Mesendoderm (in vitro differentiated cells): ENCODE measurements at regions not wholly inside any gene's neighbourhood (a gene's known extent, or its start where the extent isn't known, plus 50 kb on each side); places are given as distances from the start of the nearest gene placed in this dataset.

ENCODE experiments used
- DNase-seq: peaks from one replicate; pipeline ENCODE4 v3.0.0; 2013
- H2AK5ac ChIP-seq: 2 replicates; pipeline ENCODE4 v1.6.1; 2013; ENCODE audit warnings: low read length, inconsistent platforms
- H2BK120ac ChIP-seq: 2 replicates; pipeline ENCODE4 v1.6.1; 2013; ENCODE audit warnings: low read depth, mild to moderate bottlenecking, low read length, moderate library complexity, mixed read lengths
- H2BK15ac ChIP-seq: replicated peaks from 2 replicates; pipeline ENCODE4 v1.6.1; 2013; ENCODE audit warnings: low read depth, mild to moderate bottlenecking, moderate library complexity
- H2BK5ac ChIP-seq: 2 replicates; pipeline ENCODE4 v1.6.1; 2013; ENCODE audit warnings: low read length, inconsistent platforms
- H3K18ac ChIP-seq: 2 replicates; pipeline ENCODE4 v1.6.1; 2013; ENCODE audit warnings: mild to moderate bottlenecking, low read length, mixed read lengths
- H3K23ac ChIP-seq: one replicate; pipeline ENCODE4 v1.6.1; 2013; ENCODE audit warnings: low read length
- H3K27ac ChIP-seq: 2 replicates; pipeline ENCODE4 v1.5.1; 2013; ENCODE audit warnings: low read depth, mild to moderate bottlenecking, inconsistent platforms, low read length, moderate library complexity
- H3K27me3 ChIP-seq: 2 replicates; pipeline ENCODE4 v1.6.1; 2013; ENCODE audit warnings: low read length, control low read depth, mild to moderate bottlenecking, inconsistent platforms; ENCODE audit not compliant: insufficient read depth, poor library complexity
- H3K36me3 ChIP-seq: 2 replicates; pipeline ENCODE4 v1.6.1; 2013; ENCODE audit warnings: low read length, inconsistent platforms; ENCODE audit not compliant: control insufficient read depth, insufficient read depth
- H3K4ac ChIP-seq: one replicate; pipeline ENCODE4 v1.6.1; 2013; ENCODE audit warnings: low read depth, mild to moderate bottlenecking, low read length, moderate library complexity
- H3K4me1 ChIP-seq: 2 replicates; pipeline ENCODE4 v1.6.1; 2013; ENCODE audit warnings: low read depth, low read length, inconsistent platforms; ENCODE audit not compliant: control insufficient read depth
- H3K4me2 ChIP-seq: 2 replicates; pipeline ENCODE4 v1.6.1; 2013; ENCODE audit warnings: low read length
- H3K4me3 ChIP-seq: 2 replicates; pipeline ENCODE4 v1.5.1; 2013; ENCODE audit warnings: mild to moderate bottlenecking, low read length
- H3K56ac ChIP-seq: one replicate; pipeline ENCODE4 v1.6.1; 2013; ENCODE audit warnings: low read length
- H3K79me1 ChIP-seq: 2 replicates; pipeline ENCODE4 v1.6.1; 2013; ENCODE audit warnings: low read length, inconsistent platforms
- H3K79me2 ChIP-seq: 2 replicates; pipeline ENCODE4 v1.6.1; 2013; ENCODE audit warnings: mild to moderate bottlenecking, low read length; ENCODE audit not compliant: control insufficient read depth, insufficient read depth
- H3K9ac ChIP-seq: 2 replicates; pipeline ENCODE4 v1.6.1; 2013; ENCODE audit warnings: low read length, inconsistent platforms
- H4K5ac ChIP-seq: one replicate; pipeline ENCODE4 v1.6.1; 2013; ENCODE audit warnings: low read length
- H4K8ac ChIP-seq: one replicate; pipeline ENCODE4 v1.6.1; 2013; ENCODE audit warnings: low read depth, mild to moderate bottlenecking, control low read depth, low read length, moderate library complexity
- WGBS: extraction: QIAGEN DNeasy Blood & Tissue Kit; methylation state at CpG from one replicate; pipeline ENCODE4 v1.1.7; 2013; ENCODE audit warnings: low lambda C conversion rate, missing lambda C conversion rate; ENCODE audit not compliant: insufficient coverage; ENCODE audit errors: extremely low coverage; 5-methylcytosine and 5-hydroxymethylcytosine counted together

- H3K23ac ChIP-seq = no peak overlapping the region
- H3K4me3 ChIP-seq = no peak overlapping the region
- H4K8ac ChIP-seq = no peak overlapping the region
- H3K4me1 ChIP-seq = no peaks in the 10 kb centered on the region
- no peak overlapping the region for H4K5ac ChIP-seq
- no peak overlapping the region for H3K4ac ChIP-seq
- no peak overlapping the region for H3K4me2 ChIP-seq
- WGBS = no CpG with 5 or more reads among the region's 3 CpGs
- H2BK120ac ChIP-seq = no peak overlapping the region
- H3K79me1 ChIP-seq = no peaks in the 10 kb centered on the region
- H3K9ac ChIP-seq = no peak overlapping the region
- H2BK5ac ChIP-seq = no peak overlapping the region
- H3K36me3 ChIP-seq = no peaks in the 10 kb centered on the region
- no peak for DNase-seq
- no peak overlapping the region for H3K18ac ChIP-seq
- no peaks in the 10 kb centered on the region for H3K79me2 ChIP-seq
- H2AK5ac ChIP-seq = no peak overlapping the region
- H3K27ac ChIP-seq = no peak overlapping the region
- no peak overlapping the region for H3K56ac ChIP-seq
- H3K27me3 ChIP-seq = no peaks in the 10 kb centered on the region
- no peak overlapping the region for H2BK15ac ChIP-seq
Observed at GRCh38 chr5:9692576-9692975, 62.4 kb upstream of the TAS2R1 start.

GRCh38 chr5:9691261-9691660 lies 61.1 kb upstream of the TAS2R1 start:
- Histone ChIP-seq H3K36me3 (no peaks in the 10 kb centered on the region), H2AK5ac (no peak overlapping the region), H4K5ac (no peak overlapping the region), H3K23ac (no peak overlapping the region), H4K8ac (no peak overlapping the region), H3K27ac (no peak overlapping the region), H3K79me2 (no peaks in the 10 kb centered on the region), H3K56ac (no peak overlapping the region), H3K27me3 (no peaks in the 10 kb centered on the region), H2BK15ac (no peak overlapping the region), H3K4me1 (no peaks in the 10 kb centered on the region), H3K4me3 (no peak overlapping the region), H3K79me1 (no peaks in the 10 kb centered on the region), H3K4ac (no peak overlapping the region), H2BK120ac (no peak overlapping the region), H3K18ac (no peak overlapping the region), H2BK5ac (no peak overlapping the region), H3K9ac (no peak overlapping the region), H3K4me2 (no peak overlapping the region)
- no peak for DNase-seq
- no CpG with 5 or more reads among the region's 5 CpGs for WGBS

GRCh38 chr5:9690751-9691150 lies 60.6 kb upstream of the TAS2R1 start:
- Histone ChIP-seq H4K8ac (no peak overlapping the region), H3K9ac (no peak overlapping the region), H3K4me1 (no peaks in the 10 kb centered on the region), H3K4ac (no peak overlapping the region), H4K5ac (no peak overlapping the region), H3K18ac (no peak overlapping the region), H3K79me1 (no peaks in the 10 kb centered on the region), H3K4me2 (no peak overlapping the region), H2BK15ac (no peak overlapping the region), H3K56ac (no peak overlapping the region), H3K4me3 (no peak overlapping the region), H3K27ac (no peak overlapping the region), H3K36me3 (no peaks in the 10 kb centered on the region), H3K23ac (no peak overlapping the region), H2BK5ac (no peak overlapping the region), H2AK5ac (no peak overlapping the region), H3K79me2 (no peaks in the 10 kb centered on the region), H2BK120ac (no peak overlapping the region), H3K27me3 (no peaks in the 10 kb centered on the region)
- DNase-seq = no peak
- no CpG with 5 or more reads among the region's 8 CpGs for WGBS

DNA sequence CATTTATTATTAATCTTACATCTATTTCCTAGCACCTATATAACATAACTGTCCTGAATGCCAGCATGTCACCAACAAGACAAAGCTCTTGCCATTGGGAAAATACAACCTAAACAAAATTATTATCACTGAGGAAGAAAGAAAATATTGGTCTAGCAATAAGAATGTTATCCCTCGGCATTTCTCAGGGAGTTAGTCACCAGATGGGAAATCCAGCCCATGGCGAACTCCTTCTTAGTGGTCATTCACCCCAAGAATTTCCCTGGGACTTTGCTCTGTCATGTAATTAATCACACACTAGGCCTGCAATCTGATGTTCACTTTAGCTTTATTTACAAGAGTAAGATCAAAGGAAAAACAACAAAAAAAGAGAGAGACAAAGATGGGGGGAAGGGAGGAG lies 56.1 kb upstream of the TAS2R1 start:
- no peak overlapping the region for H3K9ac ChIP-seq
- no peak overlapping the region for H3K4ac ChIP-seq
- H3K79me2 ChIP-seq = no peaks in the 10 kb centered on the region
- peaks cover 1% of the 10 kb centered on the region for H3K27me3 ChIP-seq
- H3K23ac ChIP-seq = no peak overlapping the region
- H3K18ac ChIP-seq = no peak overlapping the region
- H2BK5ac ChIP-seq = no peak overlapping the region
- no peak overlapping the region for H2BK120ac ChIP-seq
- no CpG with 5 or more reads among the region's 2 CpGs for WGBS
- no peak overlapping the region for H3K27ac ChIP-seq
- no peak for DNase-seq
- H3K4me3 ChIP-seq = no peak overlapping the region
- H3K36me3 ChIP-seq = no peaks in the 10 kb centered on the region
- H4K5ac ChIP-seq = no peak overlapping the region
- H2AK5ac ChIP-seq = no peak overlapping the region
- H3K4me1 ChIP-seq = no peaks in the 10 kb centered on the region
- H3K4me2 ChIP-seq = no peak overlapping the region
- no peak overlapping the region for H2BK15ac ChIP-seq
- H3K79me1 ChIP-seq = no peaks in the 10 kb centered on the region
- no peak overlapping the region for H4K8ac ChIP-seq
- H3K56ac ChIP-seq = no peak overlapping the region

DNA sequence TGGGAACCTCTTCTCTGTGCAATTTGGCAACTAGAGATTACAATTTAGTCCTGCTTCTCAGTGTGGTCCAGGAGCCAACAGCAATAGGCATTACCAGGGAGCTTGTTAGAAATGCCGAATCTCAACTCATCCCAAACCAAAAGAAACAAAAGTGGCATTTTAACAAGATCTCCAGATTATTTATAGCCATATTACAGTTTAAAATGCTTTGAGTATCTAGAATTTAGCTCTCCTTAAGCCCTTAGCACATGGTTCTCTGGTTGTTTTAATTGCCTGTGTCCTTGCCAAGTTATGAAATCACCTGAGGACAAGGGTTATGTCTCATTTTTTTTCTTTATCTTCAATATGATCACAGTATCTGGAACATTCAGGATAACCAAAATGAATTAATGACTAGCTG lies 51.6 kb upstream of the TAS2R1 start:
- no peak overlapping the region for H2AK5ac ChIP-seq
- no peak overlapping the region for H3K4ac ChIP-seq
- no peak overlapping the region for H2BK120ac ChIP-seq
- no peaks in the 10 kb centered on the region for H3K79me2 ChIP-seq
- H3K23ac ChIP-seq = no peak overlapping the region
- no peak overlapping the region for H3K9ac ChIP-seq
- H4K8ac ChIP-seq = no peak overlapping the region
- H3K4me3 ChIP-seq = no peak overlapping the region
- H3K79me1 ChIP-seq = no peaks in the 10 kb centered on the region
- WGBS = no CpG with 5 or more reads among the region's 1 CpG
- H3K56ac ChIP-seq = no peak overlapping the region
- H3K18ac ChIP-seq = no peak overlapping the region
- no peak overlapping the region for H4K5ac ChIP-seq
- no peak overlapping the region for H3K27ac ChIP-seq
- no peak for DNase-seq
- H2BK15ac ChIP-seq = no peak overlapping the region
- no peak overlapping the region for H2BK5ac ChIP-seq
- no peaks in the 10 kb centered on the region for H3K36me3 ChIP-seq
- H3K27me3 ChIP-seq = peaks cover 1% of the 10 kb centered on the region
- no peak overlapping the region for H3K4me2 ChIP-seq
- H3K4me1 ChIP-seq = no peaks in the 10 kb centered on the region
